Dendritic cell treated with granulocyte-macrophage colony-stimulating factor and Interleukin-4, amounts not matched to agents 40 ng/mL and 50 ng/mL, for 4 days (primary cell): ENCODE measurements at regions not wholly inside any gene's neighbourhood (a gene's known extent, or its start where the extent isn't known, plus 50 kb on each side); places are given as distances from the start of the nearest gene placed in this dataset.
"Not testable (repeated sequence)": the region's sequence is repeated elsewhere in the genome, so short reads cannot be mapped to it uniquely, and the experiment has no call there.

Source experiments
- H3K27ac Mint-ChIP-seq: one replicate; pipeline ENCODE4 v1.8.0; 2022; ENCODE audit warnings: mild to moderate bottlenecking, mixed read lengths
- H3K27me3 Mint-ChIP-seq: one replicate; pipeline ENCODE4 v1.8.0; 2022; ENCODE audit warnings: mild to moderate bottlenecking, mixed read lengths
- H3K36me3 Mint-ChIP-seq: one replicate; pipeline ENCODE4 v1.8.0; 2022; ENCODE audit warnings: low read depth, mixed read lengths
- H3K4me1 Mint-ChIP-seq: one replicate; pipeline ENCODE4 v1.8.0; 2022; ENCODE audit warnings: low read depth, mixed read lengths
- H3K4me3 Mint-ChIP-seq: one replicate; pipeline ENCODE4 v1.8.0; 2022; ENCODE audit warnings: mild to moderate bottlenecking, moderate library complexity, mixed read lengths
- H3K9me3 Mint-ChIP-seq: one replicate; pipeline ENCODE4 v1.8.0; 2022; ENCODE audit warnings: mixed read lengths
- intact Hi-C: fragments of 100-400 bp; cut with micrococcal nuclease; formaldehyde crosslinking; loops from one replicate; pipeline ENCODE4 v1.15.0; 2022

GRCh38 chr2:77652499-77652898, 130.3 kb upstream of the LRRTM4 start:
- peaks cover 16% of the 10 kb centered on the region for H3K9me3 Mint-ChIP-seq
- no peak overlapping the region for H3K4me3 Mint-ChIP-seq
- H3K36me3 Mint-ChIP-seq = no peaks in the 10 kb centered on the region

DNA sequence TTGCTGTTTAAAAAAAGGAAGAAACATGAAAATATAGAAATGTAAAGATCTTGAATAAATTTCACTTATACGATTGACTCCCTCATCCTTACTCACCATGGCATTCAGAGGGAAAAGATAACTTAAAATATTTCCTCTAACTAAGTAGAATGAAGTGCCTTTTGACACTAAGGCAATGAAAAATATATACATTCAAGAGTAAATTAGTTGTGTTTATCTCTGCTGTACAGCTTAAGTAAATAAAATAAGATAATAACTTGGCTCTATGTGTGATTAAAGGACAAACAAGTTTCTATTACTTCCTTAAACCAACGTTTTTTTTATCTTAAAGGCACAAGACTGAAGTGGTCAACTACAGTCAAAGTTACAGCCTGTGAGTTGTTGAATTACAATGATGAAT, 142.3 kb upstream of the LRRTM4 start:
- H3K27ac Mint-ChIP-seq = no peak overlapping the region
- intact Hi-C loops = no loop called here
- H3K9me3 Mint-ChIP-seq = peaks cover 7% of the 10 kb centered on the region
- H3K4me3 Mint-ChIP-seq = no peak overlapping the region
- H3K4me1 Mint-ChIP-seq = no peaks in the 10 kb centered on the region
- H3K27me3 Mint-ChIP-seq = no peaks in the 10 kb centered on the region
- H3K36me3 Mint-ChIP-seq = no peaks in the 10 kb centered on the region

More at GRCh38 chr2:77652499-77652898, 130.3 kb upstream of the LRRTM4 start:
- intact Hi-C loops = no loop called here
- Mint-ChIP-seq H3K27me3 (no peaks in the 10 kb centered on the region), H3K4me1 (no peaks in the 10 kb centered on the region), H3K27ac (no peak overlapping the region)

GRCh38 chr2:77666251-77666980, 144.2 kb upstream of the LRRTM4 start:
- intact Hi-C loops = no loop called here
- Mint-ChIP-seq H3K27ac (no peak overlapping the region), H3K9me3 (no peaks in the 10 kb centered on the region), H3K4me1 (no peaks in the 10 kb centered on the region), H3K27me3 (no peaks in the 10 kb centered on the region), H3K4me3 (no peak overlapping the region), H3K36me3 (no peaks in the 10 kb centered on the region)

DNA sequence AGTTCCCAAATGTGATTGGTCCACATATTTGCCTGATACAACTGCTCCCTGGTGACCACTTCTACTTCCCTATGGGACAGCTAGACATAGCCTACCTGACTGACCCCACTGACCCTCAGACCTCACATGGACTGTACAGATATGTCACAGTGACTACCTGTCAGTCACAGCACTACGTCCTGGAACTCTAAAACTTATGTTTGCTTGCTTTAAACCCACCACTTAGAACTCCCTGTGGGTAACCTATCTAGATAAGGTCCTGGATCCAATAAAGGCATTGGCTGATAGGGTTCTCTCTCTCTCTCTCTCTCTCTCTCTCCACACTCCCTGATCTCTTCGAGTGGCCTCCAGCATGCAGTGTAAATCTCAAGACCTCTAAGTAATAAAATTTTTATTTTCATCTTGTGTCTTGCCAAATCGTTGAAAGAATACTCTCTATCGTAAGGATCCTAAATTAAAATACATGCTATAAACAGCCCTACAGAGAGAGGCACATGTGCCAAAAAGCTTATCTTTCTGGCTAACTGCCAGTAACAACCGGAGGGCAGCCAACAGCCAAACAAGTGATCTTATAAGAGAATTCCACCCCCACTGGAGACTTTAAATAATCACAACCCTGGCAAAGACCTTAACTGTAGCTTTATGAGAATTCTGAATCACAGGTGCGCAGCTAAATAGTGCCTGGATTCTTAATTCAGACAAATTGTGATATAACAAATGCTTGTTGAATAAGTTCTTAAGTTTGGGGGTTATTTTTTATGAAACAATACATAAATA, 162.6 kb upstream of the LRRTM4 start:
- H3K4me1 Mint-ChIP-seq, H3K9me3 Mint-ChIP-seq, intact Hi-C loops, H3K27ac Mint-ChIP-seq, H3K4me3 Mint-ChIP-seq, H3K27me3 Mint-ChIP-seq, H3K36me3 Mint-ChIP-seq: not testable (repeated sequence)

GRCh38 chr2:77712601-77713000, 190.4 kb upstream of the LRRTM4 start:
- no peaks in the 10 kb centered on the region for H3K9me3 Mint-ChIP-seq
- intact Hi-C loops = no loop called here
- H3K27ac Mint-ChIP-seq = no peak overlapping the region
- H3K4me3 Mint-ChIP-seq = no peak overlapping the region
- no peaks in the 10 kb centered on the region for H3K36me3 Mint-ChIP-seq
- H3K4me1 Mint-ChIP-seq = no peaks in the 10 kb centered on the region
- H3K27me3 Mint-ChIP-seq = no peaks in the 10 kb centered on the region

GRCh38 chr2:77713412-77713811, 191.2 kb upstream of the LRRTM4 start:
- Mint-ChIP-seq H3K9me3 (no peaks in the 10 kb centered on the region), H3K27me3 (no peaks in the 10 kb centered on the region)
- intact Hi-C loops = no loop called here

DNA sequence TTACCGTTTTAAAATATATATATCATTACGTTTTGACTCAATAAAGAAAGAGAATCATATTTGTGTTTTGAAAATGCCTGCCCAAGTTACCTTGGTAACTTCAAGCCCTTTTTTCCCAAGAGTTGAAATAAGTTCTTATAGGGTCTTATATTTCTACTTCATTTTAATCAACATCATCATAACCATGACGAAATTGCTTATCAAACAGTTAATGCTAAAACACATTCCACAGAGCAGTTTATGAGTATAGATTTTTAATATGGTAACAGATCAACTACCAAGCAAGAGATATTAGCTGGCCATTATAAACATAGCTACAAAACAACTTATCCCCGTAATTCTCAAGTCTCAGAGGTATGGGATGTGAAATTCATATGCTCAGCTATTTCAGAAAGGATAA, 197.9 kb upstream of the LRRTM4 start:
- Mint-ChIP-seq H3K4me1 (no peaks in the 10 kb centered on the region), H3K9me3 (no peaks in the 10 kb centered on the region), H3K27me3 (no peaks in the 10 kb centered on the region), H3K27ac (no peak overlapping the region), H3K36me3 (no peaks in the 10 kb centered on the region), H3K4me3 (no peak overlapping the region)
- intact Hi-C loops = no loop called here

More at GRCh38 chr2:77713412-77713811, 191.2 kb upstream of the LRRTM4 start:
- Mint-ChIP-seq H3K27ac (no peak overlapping the region), H3K4me1 (no peaks in the 10 kb centered on the region), H3K4me3 (no peak overlapping the region), H3K36me3 (no peaks in the 10 kb centered on the region)

DNA sequence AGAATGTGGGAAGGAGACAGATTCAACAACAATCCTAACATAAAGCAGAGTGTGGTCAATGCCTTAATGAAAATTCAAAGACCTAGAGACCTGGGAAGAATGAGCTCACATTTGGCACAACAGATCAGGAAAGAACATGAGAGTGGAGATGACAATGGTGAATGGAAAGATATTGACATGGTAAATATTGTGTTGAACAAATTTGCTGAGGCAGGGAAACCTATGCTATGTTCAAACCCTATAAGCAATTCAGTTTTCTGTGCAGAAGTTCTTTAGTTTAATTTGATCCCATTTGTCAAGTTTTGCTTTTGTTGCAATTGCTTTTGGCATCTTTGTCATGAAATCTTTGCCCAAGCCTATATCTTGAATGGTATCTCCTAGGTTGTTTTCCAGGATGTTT, 199.4 kb upstream of the LRRTM4 start:
- H3K27me3 Mint-ChIP-seq = no peaks in the 10 kb centered on the region
- no peaks in the 10 kb centered on the region for H3K9me3 Mint-ChIP-seq
- no peaks in the 10 kb centered on the region for H3K4me1 Mint-ChIP-seq
- H3K27ac Mint-ChIP-seq = no peak overlapping the region
- H3K4me3 Mint-ChIP-seq = no peak overlapping the region
- no peaks in the 10 kb centered on the region for H3K36me3 Mint-ChIP-seq
- intact Hi-C loops = no loop called here

- H3K27ac Mint-ChIP-seq = no peak overlapping the region
- no peaks in the 10 kb centered on the region for H3K36me3 Mint-ChIP-seq
- H3K4me1 Mint-ChIP-seq = no peaks in the 10 kb centered on the region
- no peak overlapping the region for H3K4me3 Mint-ChIP-seq
- no peaks in the 10 kb centered on the region for H3K27me3 Mint-ChIP-seq
- intact Hi-C loops = no loop called here
- no peaks in the 10 kb centered on the region for H3K9me3 Mint-ChIP-seq
Measured at GRCh38 chr2:77725045-77725444, 202.9 kb upstream of the LRRTM4 start.

- intact Hi-C loops, H3K27ac Mint-ChIP-seq, H3K27me3 Mint-ChIP-seq, H3K4me3 Mint-ChIP-seq, H3K36me3 Mint-ChIP-seq, H3K9me3 Mint-ChIP-seq, H3K4me1 Mint-ChIP-seq: not testable (repeated sequence)
Measured at GRCh38 chr2:77734662-77735340, 212.6 kb upstream of the LRRTM4 start.

- Mint-ChIP-seq H3K27ac (no peak overlapping the region), H3K9me3 (no peaks in the 10 kb centered on the region), H3K27me3 (no peaks in the 10 kb centered on the region), H3K4me3 (no peak overlapping the region), H3K36me3 (no peaks in the 10 kb centered on the region), H3K4me1 (no peaks in the 10 kb centered on the region)
- intact Hi-C loops = no loop called here
Measured at GRCh38 chr2:77737236-77737635, 215.1 kb upstream of the LRRTM4 start.

DNA sequence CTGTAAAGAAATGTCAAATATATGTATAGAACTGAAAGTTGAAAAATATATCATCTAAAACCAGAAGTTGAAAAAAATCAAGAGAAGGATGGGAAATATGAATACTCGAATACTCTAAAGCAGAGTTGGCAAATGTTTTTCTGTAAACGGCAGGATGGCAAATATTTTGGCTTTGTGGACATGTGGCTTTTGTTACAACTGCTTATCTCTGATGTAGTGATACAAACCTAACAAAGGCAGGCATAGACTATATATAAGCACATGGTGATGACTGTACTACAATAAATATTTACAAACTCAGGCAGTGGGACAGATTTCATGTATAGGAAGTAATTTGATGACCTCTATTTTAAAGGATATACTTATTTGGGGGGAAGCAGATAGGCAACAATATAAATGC, 224.6 kb upstream of the LRRTM4 start:
- intact Hi-C loops = no loop called here
- no peak overlapping the region for H3K27ac Mint-ChIP-seq
- no peaks in the 10 kb centered on the region for H3K4me1 Mint-ChIP-seq
- H3K36me3 Mint-ChIP-seq = no peaks in the 10 kb centered on the region
- H3K4me3 Mint-ChIP-seq = no peak overlapping the region
- H3K9me3 Mint-ChIP-seq = peaks cover 8% of the 10 kb centered on the region
- H3K27me3 Mint-ChIP-seq = no peaks in the 10 kb centered on the region

GRCh38 chr2:77753710-77754345, 231.7 kb upstream of the LRRTM4 start:
- H3K36me3 Mint-ChIP-seq, H3K4me3 Mint-ChIP-seq, intact Hi-C loops, H3K27ac Mint-ChIP-seq, H3K27me3 Mint-ChIP-seq, H3K4me1 Mint-ChIP-seq: not testable (repeated sequence)
- H3K9me3 Mint-ChIP-seq = peaks cover 16% of the 10 kb centered on the region
